ENCODE measurements at regions not wholly inside any gene's neighbourhood (a gene's known extent, or its start where the extent isn't known, plus 50 kb on each side); places are given as distances from the start of the nearest gene placed in this dataset.

DNA sequence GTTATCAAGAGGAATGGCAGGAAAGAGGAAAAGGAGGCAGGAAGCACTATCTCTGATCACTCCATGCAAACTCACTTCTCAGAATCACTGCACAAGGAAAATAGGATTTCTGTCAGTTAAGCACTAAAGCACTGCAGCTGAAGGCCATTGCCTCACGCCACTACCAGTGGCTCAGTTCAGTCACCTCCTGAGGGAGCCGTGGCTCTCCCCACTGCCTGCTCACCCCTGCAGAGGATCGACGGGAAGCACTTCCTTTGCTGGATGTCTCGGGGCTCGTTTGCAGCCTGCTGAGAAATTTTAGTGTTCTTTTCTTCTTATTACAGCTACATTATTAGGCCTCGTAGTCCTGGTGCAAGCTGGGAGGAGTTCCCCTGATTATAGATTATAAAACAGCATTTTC is 90.1 kb upstream of the ADCY1 start:
- Mint-ChIP-seq H3K27ac (no peak overlapping the region), H3K9me3 (peaks cover 0 to 4% (median 0%) of the 10 kb centered on the region in 7 donors)

GRCh38 chr7:45486575-45486974 is 87.6 kb upstream of the ADCY1 start:
- DNase-seq, result no peak
- H3K27ac Mint-ChIP-seq, result no peak overlapping the region
- no peak overlapping the region for H3K4me3 Mint-ChIP-seq

More for the DNA sequence above, 90.1 kb upstream of the ADCY1 start:
- Mint-ChIP-seq H3K4me3 (no peak overlapping the region), H3K36me3 (no peaks in the 10 kb centered on the region), H3K4me1 (no peaks in the 10 kb centered on the region), H3K27me3 (peaks cover 10% of the 10 kb centered on the region)
- H3K36me3 ChIP-seq (ENCODE audit: control insufficient read depth, insufficient read depth, low read length), result no peaks in the 10 kb centered on the region
- ATAC-seq (ENCODE audit: low read depth in 2 of 2) (no peak), DNase-seq (peak in 1 of 3 donors; percentile 0)
- H3K4me3 ChIP-seq (ENCODE audit: low read depth, low read length), result no peak overlapping the region
- peaks cover 4% of the 10 kb centered on the region for H3K27me3 ChIP-seq (ENCODE audit: control insufficient read depth, insufficient read depth, low read length)
- no peaks in the 10 kb centered on the region for H3K9me3 ChIP-seq (ENCODE audit: control insufficient read depth in 2 of 2, low read length in 2 of 2)
- H3K27ac ChIP-seq (ENCODE audit: insufficient read depth, low read length, poor library complexity, severe bottlenecking), result no peak overlapping the region
- no peaks in the 10 kb centered on the region for H3K4me1 ChIP-seq (ENCODE audit: control insufficient read depth, insufficient read depth, low read length, poor library complexity, severe bottlenecking)

GRCh38 chr7:45494885-45495284 is 79.3 kb upstream of the ADCY1 start:
- Mint-ChIP-seq H3K36me3 (no peaks in the 10 kb centered on the region), H3K4me1 (no peaks in the 10 kb centered on the region), H3K4me3 (no peak overlapping the region), H3K27me3 (peaks cover 22% of the 10 kb centered on the region), H3K9me3 (peaks cover 0 to 6% (median 2%) of the 10 kb centered on the region in 7 donors), H3K27ac (no peak overlapping the region)
- no peaks in the 10 kb centered on the region for H3K36me3 ChIP-seq (ENCODE audit: control insufficient read depth, insufficient read depth, low read length)
- peaks cover 2% of the 10 kb centered on the region for H3K27me3 ChIP-seq (ENCODE audit: control insufficient read depth, insufficient read depth, low read length)
- no peak overlapping the region for H3K4me3 ChIP-seq (ENCODE audit: low read depth, low read length)
- ATAC-seq (ENCODE audit: low read depth in 2 of 2) (no peak), DNase-seq (no peak)
- no peaks in the 10 kb centered on the region for H3K4me1 ChIP-seq (ENCODE audit: control insufficient read depth, insufficient read depth, low read length, poor library complexity, severe bottlenecking)
- H3K27ac ChIP-seq (ENCODE audit: insufficient read depth, low read length, poor library complexity, severe bottlenecking), result no peak overlapping the region
- no peaks in the 10 kb centered on the region for H3K9me3 ChIP-seq (ENCODE audit: control insufficient read depth in 2 of 2, low read length in 2 of 2)

More at GRCh38 chr7:45486575-45486974, 87.6 kb upstream of the ADCY1 start:
- Histone ChIP-seq H3K27ac (ENCODE audit: insufficient read depth, low read length, poor library complexity, severe bottlenecking) (no peak overlapping the region), H3K4me1 (ENCODE audit: control insufficient read depth, insufficient read depth, low read length, poor library complexity, severe bottlenecking) (no peaks in the 10 kb centered on the region), H3K9me3 (ENCODE audit: control insufficient read depth in 2 of 2, low read length in 2 of 2) (no peaks in the 10 kb centered on the region), H3K4me3 (ENCODE audit: low read depth, low read length) (no peak overlapping the region), H3K27me3 (ENCODE audit: control insufficient read depth, insufficient read depth, low read length) (peaks cover 6% of the 10 kb centered on the region), H3K36me3 (ENCODE audit: control insufficient read depth, insufficient read depth, low read length) (no peaks in the 10 kb centered on the region)
- ATAC-seq (ENCODE audit: low read depth in 2 of 2), result no peak
- peaks cover 15% of the 10 kb centered on the region for H3K27me3 Mint-ChIP-seq
- peaks cover 0 to 2% (median 0%) of the 10 kb centered on the region in 7 donors for H3K9me3 Mint-ChIP-seq
- H3K36me3 Mint-ChIP-seq, result no peaks in the 10 kb centered on the region
- no peaks in the 10 kb centered on the region for H3K4me1 Mint-ChIP-seq

GRCh38 chr7:45495618-45496017 is 78.5 kb upstream of the ADCY1 start:
- Mint-ChIP-seq H3K27ac (no peak overlapping the region), H3K9me3 (peaks cover 0 to 6% (median 2%) of the 10 kb centered on the region in 7 donors), H3K27me3 (peaks cover 16% of the 10 kb centered on the region), H3K36me3 (no peaks in the 10 kb centered on the region), H3K4me1 (no peaks in the 10 kb centered on the region), H3K4me3 (no peak overlapping the region)
- Histone ChIP-seq H3K9me3 (ENCODE audit: control insufficient read depth in 2 of 2, low read length in 2 of 2) (no peaks in the 10 kb centered on the region), H3K27ac (ENCODE audit: insufficient read depth, low read length, poor library complexity, severe bottlenecking) (no peak overlapping the region), H3K4me1 (ENCODE audit: control insufficient read depth, insufficient read depth, low read length, poor library complexity, severe bottlenecking) (no peaks in the 10 kb centered on the region), H3K36me3 (ENCODE audit: control insufficient read depth, insufficient read depth, low read length) (no peaks in the 10 kb centered on the region), H3K4me3 (ENCODE audit: low read depth, low read length) (no peak overlapping the region), H3K27me3 (ENCODE audit: control insufficient read depth, insufficient read depth, low read length) (peaks cover 2% of the 10 kb centered on the region)
- ATAC-seq (ENCODE audit: low read depth in 2 of 2) (no peak), DNase-seq (no peak)

DNA sequence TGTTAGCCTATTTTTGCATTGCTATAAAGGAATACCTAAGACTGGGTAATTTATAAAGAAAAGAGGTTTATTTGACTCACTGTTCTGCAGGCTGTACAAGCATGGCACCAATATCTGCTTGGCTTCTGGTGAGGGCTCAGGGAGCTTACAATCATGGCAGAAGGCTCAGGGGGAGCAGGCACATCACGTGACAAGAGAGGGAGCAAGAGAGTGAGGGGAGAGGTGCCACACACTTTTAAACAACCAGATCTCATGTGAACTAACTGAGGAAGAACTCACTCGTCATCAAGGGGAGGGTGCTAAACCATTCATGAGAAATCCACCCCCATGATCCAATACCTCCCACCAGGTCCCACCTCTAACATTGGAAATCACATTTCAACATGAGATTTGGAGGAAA is 73.9 kb upstream of the ADCY1 start:
- H3K27me3 ChIP-seq (ENCODE audit: control insufficient read depth, insufficient read depth, low read length), result no peaks in the 10 kb centered on the region
- H3K4me1 ChIP-seq (ENCODE audit: control insufficient read depth, insufficient read depth, low read length, poor library complexity, severe bottlenecking), result no peaks in the 10 kb centered on the region
- no peak overlapping the region for H3K4me3 Mint-ChIP-seq
- DNase-seq, result no peak
- peaks cover 0 to 11% (median 3%) of the 10 kb centered on the region in 7 donors for H3K9me3 Mint-ChIP-seq
- H3K36me3 ChIP-seq (ENCODE audit: control insufficient read depth, insufficient read depth, low read length), result no peaks in the 10 kb centered on the region
- no peak overlapping the region for H3K27ac ChIP-seq (ENCODE audit: insufficient read depth, low read length, poor library complexity, severe bottlenecking)
- no peak overlapping the region for H3K4me3 ChIP-seq (ENCODE audit: low read depth, low read length)
- H3K36me3 Mint-ChIP-seq, result no peaks in the 10 kb centered on the region
- no peaks in the 10 kb centered on the region for H3K9me3 ChIP-seq (ENCODE audit: control insufficient read depth in 2 of 2, low read length in 2 of 2)
- no peak for ATAC-seq (ENCODE audit: low read depth in 2 of 2)
- H3K27me3 Mint-ChIP-seq, result peaks cover 11% of the 10 kb centered on the region
- no peak overlapping the region for H3K27ac Mint-ChIP-seq
- H3K4me1 Mint-ChIP-seq, result no peaks in the 10 kb centered on the region

GRCh38 chr7:45501791-45502190 is 72.4 kb upstream of the ADCY1 start:
- H3K36me3 ChIP-seq (ENCODE audit: control insufficient read depth, insufficient read depth, low read length), result no peaks in the 10 kb centered on the region
- peaks cover 11% of the 10 kb centered on the region for H3K27me3 Mint-ChIP-seq
- DNase-seq (no peak), ATAC-seq (ENCODE audit: low read depth in 2 of 2) (no peak)
- H3K9me3 Mint-ChIP-seq, result peaks cover 0 to 14% (median 11%) of the 10 kb centered on the region in 7 donors
- H3K4me1 ChIP-seq (ENCODE audit: control insufficient read depth, insufficient read depth, low read length, poor library complexity, severe bottlenecking), result no peaks in the 10 kb centered on the region
- H3K27ac Mint-ChIP-seq, result no peak overlapping the region
- no peak overlapping the region for H3K4me3 Mint-ChIP-seq
- peaks cover 4% of the 10 kb centered on the region for H3K36me3 Mint-ChIP-seq
- no peaks in the 10 kb centered on the region for H3K27me3 ChIP-seq (ENCODE audit: control insufficient read depth, insufficient read depth, low read length)
- no peaks in the 10 kb centered on the region for H3K4me1 Mint-ChIP-seq
- peaks cover 3 to 8% of the 10 kb centered on the region in 2 experiments for H3K9me3 ChIP-seq (ENCODE audit: control insufficient read depth in 2 of 2, low read length in 2 of 2)
- H3K4me3 ChIP-seq (ENCODE audit: low read depth, low read length), result no peak overlapping the region
- H3K27ac ChIP-seq (ENCODE audit: insufficient read depth, low read length, poor library complexity, severe bottlenecking), result no peak overlapping the region

- H3K9me3 ChIP-seq (ENCODE audit: control insufficient read depth in 2 of 2, low read length in 2 of 2), result peaks cover 15 to 17% of the 10 kb centered on the region in 2 experiments
- no peak overlapping the region for H3K27ac Mint-ChIP-seq
- no peaks in the 10 kb centered on the region for H3K36me3 ChIP-seq (ENCODE audit: control insufficient read depth, insufficient read depth, low read length)
- H3K4me1 ChIP-seq (ENCODE audit: control insufficient read depth, insufficient read depth, low read length, poor library complexity, severe bottlenecking), result no peaks in the 10 kb centered on the region
- H3K36me3 Mint-ChIP-seq, result peaks cover 9% of the 10 kb centered on the region
- no peaks in the 10 kb centered on the region for H3K4me1 Mint-ChIP-seq
- no peak overlapping the region for H3K4me3 ChIP-seq (ENCODE audit: low read depth, low read length)
- H3K27me3 Mint-ChIP-seq, result no peaks in the 10 kb centered on the region
- no peaks in the 10 kb centered on the region for H3K27me3 ChIP-seq (ENCODE audit: control insufficient read depth, insufficient read depth, low read length)
- no peak overlapping the region for H3K4me3 Mint-ChIP-seq
- DNase-seq, result no peak
- no peak overlapping the region for H3K27ac ChIP-seq (ENCODE audit: insufficient read depth, low read length, poor library complexity, severe bottlenecking)
- no peak for ATAC-seq (ENCODE audit: low read depth in 2 of 2)
- peaks cover 0 to 30% (median 12%) of the 10 kb centered on the region in 7 donors for H3K9me3 Mint-ChIP-seq
These were observed 68.1 kb upstream of the ADCY1 start for GRCh38 chr7:45506059-45506458.

GRCh38 chr7:45509222-45509621 is 64.9 kb upstream of the ADCY1 start:
- peaks cover 9% of the 10 kb centered on the region for H3K36me3 Mint-ChIP-seq
- no peak for ATAC-seq (ENCODE audit: low read depth in 2 of 2)

More at GRCh38 chr7:45509222-45509621, 64.9 kb upstream of the ADCY1 start:
- Histone ChIP-seq H3K9me3 (ENCODE audit: control insufficient read depth in 2 of 2, low read length in 2 of 2) (peaks cover 15 to 17% of the 10 kb centered on the region in 2 experiments), H3K4me1 (ENCODE audit: control insufficient read depth, insufficient read depth, low read length, poor library complexity, severe bottlenecking) (no peaks in the 10 kb centered on the region), H3K36me3 (ENCODE audit: control insufficient read depth, insufficient read depth, low read length) (no peaks in the 10 kb centered on the region), H3K27ac (ENCODE audit: insufficient read depth, low read length, poor library complexity, severe bottlenecking) (no peak overlapping the region), H3K27me3 (ENCODE audit: control insufficient read depth, insufficient read depth, low read length) (no peaks in the 10 kb centered on the region), H3K4me3 (ENCODE audit: low read depth, low read length) (no peak overlapping the region)
- no peak for DNase-seq
- no peak overlapping the region for H3K4me3 Mint-ChIP-seq
- peaks cover 0 to 29% (median 10%) of the 10 kb centered on the region in 7 donors for H3K9me3 Mint-ChIP-seq
- H3K4me1 Mint-ChIP-seq, result no peaks in the 10 kb centered on the region
- H3K27ac Mint-ChIP-seq, result no peak overlapping the region
- no peaks in the 10 kb centered on the region for H3K27me3 Mint-ChIP-seq

Data from CD4-positive, CD25-positive, alpha-beta regulatory T cell (primary cell).